ENCODE measurements at regions not wholly inside any gene's neighbourhood (a gene's known extent, or its start where the extent isn't known, plus 50 kb on each side); places are given as distances from the start of the nearest gene placed in this dataset.

DNA sequence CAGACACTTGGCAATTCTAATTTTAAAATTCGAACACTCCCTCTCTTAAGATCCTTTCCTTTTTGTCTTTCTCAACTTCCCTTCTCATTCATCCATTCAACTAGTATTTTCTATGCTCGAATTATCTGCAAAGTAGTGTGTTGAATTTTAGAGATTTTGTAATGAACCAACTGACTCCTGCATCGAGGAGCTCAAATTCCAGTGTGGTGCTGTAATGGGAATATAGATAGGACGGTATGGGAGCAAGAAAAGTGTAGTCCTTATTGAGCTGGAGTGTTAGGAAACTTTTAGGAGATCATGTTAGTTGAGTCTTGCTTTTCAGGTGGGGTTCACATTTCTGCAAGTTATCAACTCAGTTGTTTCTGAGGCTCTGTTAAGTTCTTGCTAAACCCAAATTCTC is 897.5 kb downstream of the TTLL7 start:
- Histone ChIP-seq H3K4me3 (ENCODE audit: low read length) (no peak overlapping the region), H3K4me1 (ENCODE audit: control insufficient read depth, insufficient read depth, low read length) (no peaks in the 10 kb centered on the region), H3K27me3 (ENCODE audit: control insufficient read depth, insufficient read depth, low read length) (no peaks in the 10 kb centered on the region), H3K27ac (ENCODE audit: low read length) (no peak overlapping the region), H3K9me3 (ENCODE audit: control insufficient read depth, low read depth, low read length) (no peaks in the 10 kb centered on the region), H3K36me3 (ENCODE audit: control insufficient read depth, insufficient read depth, low read length) (no peaks in the 10 kb centered on the region)
- 100% methylated on average over 1 of the region's 4 CpGs for WGBS (ENCODE audit: insufficient coverage, low lambda C conversion rate)
- DNase-seq = no peak

- no peaks in the 10 kb centered on the region for H3K4me1 ChIP-seq (ENCODE audit: control insufficient read depth, insufficient read depth, low read length)
- H3K9me3 ChIP-seq (ENCODE audit: control insufficient read depth, low read depth, low read length) = no peaks in the 10 kb centered on the region
- no peaks in the 10 kb centered on the region for H3K36me3 ChIP-seq (ENCODE audit: control insufficient read depth, insufficient read depth, low read length)
- H3K4me3 ChIP-seq (ENCODE audit: low read length) = no peak overlapping the region
- H3K27me3 ChIP-seq (ENCODE audit: control insufficient read depth, insufficient read depth, low read length) = no peaks in the 10 kb centered on the region
- no CpG with 5 or more reads among the region's 2 CpGs for WGBS (ENCODE audit: insufficient coverage, low lambda C conversion rate)
- DNase-seq = no peak
- H3K27ac ChIP-seq (ENCODE audit: low read length) = no peak overlapping the region
Measured at GRCh38 chr1:83100133-83100532, 898.8 kb downstream of the TTLL7 start.

DNA sequence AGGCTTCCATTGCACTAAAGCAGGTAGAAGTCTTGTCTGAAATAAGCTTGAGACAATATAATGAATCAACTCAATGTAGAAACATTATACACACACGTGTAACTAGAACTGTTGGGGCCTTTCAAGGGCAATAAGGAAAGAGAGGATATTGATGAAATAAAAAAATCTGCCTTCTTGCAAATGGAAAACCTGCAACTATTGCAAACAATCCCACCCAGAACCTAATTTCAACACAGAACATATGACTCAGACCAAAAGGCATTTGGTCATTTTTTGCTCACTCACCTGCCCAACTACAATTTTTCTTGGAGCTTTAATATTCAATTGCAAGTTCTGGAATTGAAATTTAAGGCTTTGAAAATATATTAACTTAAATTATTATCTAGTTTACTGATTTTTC is 900.1 kb downstream of the TTLL7 start:
- H3K4me1 ChIP-seq (ENCODE audit: control insufficient read depth, insufficient read depth, low read length) = no peaks in the 10 kb centered on the region
- no peaks in the 10 kb centered on the region for H3K9me3 ChIP-seq (ENCODE audit: control insufficient read depth, low read depth, low read length)

GRCh38 chr1:83098131-83098530 is 900.8 kb downstream of the TTLL7 start:
- WGBS (ENCODE audit: insufficient coverage, low lambda C conversion rate) = no CpG with 5 or more reads among the region's 3 CpGs
- H3K4me1 ChIP-seq (ENCODE audit: control insufficient read depth, insufficient read depth, low read length) = no peaks in the 10 kb centered on the region
- no peaks in the 10 kb centered on the region for H3K36me3 ChIP-seq (ENCODE audit: control insufficient read depth, insufficient read depth, low read length)
- H3K27me3 ChIP-seq (ENCODE audit: control insufficient read depth, insufficient read depth, low read length) = no peaks in the 10 kb centered on the region
- no peak overlapping the region for H3K4me3 ChIP-seq (ENCODE audit: low read length)
- H3K27ac ChIP-seq (ENCODE audit: low read length) = no peak overlapping the region
- DNase-seq = no peak
- no peaks in the 10 kb centered on the region for H3K9me3 ChIP-seq (ENCODE audit: control insufficient read depth, low read depth, low read length)

More for the DNA sequence above, 900.1 kb downstream of the TTLL7 start:
- WGBS (ENCODE audit: insufficient coverage, low lambda C conversion rate) = no CpG with 5 or more reads among the region's 1 CpG
- Histone ChIP-seq H3K4me3 (ENCODE audit: low read length) (no peak overlapping the region), H3K36me3 (ENCODE audit: control insufficient read depth, insufficient read depth, low read length) (no peaks in the 10 kb centered on the region), H3K27me3 (ENCODE audit: control insufficient read depth, insufficient read depth, low read length) (no peaks in the 10 kb centered on the region), H3K27ac (ENCODE audit: low read length) (no peak overlapping the region)
- no peak for DNase-seq

GRCh38 chr1:83097715-83098114 is 901.2 kb downstream of the TTLL7 start:
- no peaks in the 10 kb centered on the region for H3K9me3 ChIP-seq (ENCODE audit: control insufficient read depth, low read depth, low read length)
- no peak for DNase-seq
- H3K36me3 ChIP-seq (ENCODE audit: control insufficient read depth, insufficient read depth, low read length) = no peaks in the 10 kb centered on the region
- no peaks in the 10 kb centered on the region for H3K4me1 ChIP-seq (ENCODE audit: control insufficient read depth, insufficient read depth, low read length)
- H3K4me3 ChIP-seq (ENCODE audit: low read length) = no peak overlapping the region
- H3K27ac ChIP-seq (ENCODE audit: low read length) = no peak overlapping the region
- H3K27me3 ChIP-seq (ENCODE audit: control insufficient read depth, insufficient read depth, low read length) = no peaks in the 10 kb centered on the region

- no CpG with 5 or more reads among the region's 5 CpGs for WGBS (ENCODE audit: insufficient coverage, low lambda C conversion rate)
- no peak for DNase-seq
- Histone ChIP-seq H3K27me3 (ENCODE audit: control insufficient read depth, insufficient read depth, low read length) (no peaks in the 10 kb centered on the region), H3K9me3 (ENCODE audit: control insufficient read depth, low read depth, low read length) (no peaks in the 10 kb centered on the region), H3K4me3 (ENCODE audit: low read length) (no peak overlapping the region), H3K36me3 (ENCODE audit: control insufficient read depth, insufficient read depth, low read length) (no peaks in the 10 kb centered on the region), H3K4me1 (ENCODE audit: control insufficient read depth, insufficient read depth, low read length) (no peaks in the 10 kb centered on the region), H3K27ac (ENCODE audit: low read length) (no peak overlapping the region)
Measured at GRCh38 chr1:83095570-83095969, 903.4 kb downstream of the TTLL7 start.

DNA sequence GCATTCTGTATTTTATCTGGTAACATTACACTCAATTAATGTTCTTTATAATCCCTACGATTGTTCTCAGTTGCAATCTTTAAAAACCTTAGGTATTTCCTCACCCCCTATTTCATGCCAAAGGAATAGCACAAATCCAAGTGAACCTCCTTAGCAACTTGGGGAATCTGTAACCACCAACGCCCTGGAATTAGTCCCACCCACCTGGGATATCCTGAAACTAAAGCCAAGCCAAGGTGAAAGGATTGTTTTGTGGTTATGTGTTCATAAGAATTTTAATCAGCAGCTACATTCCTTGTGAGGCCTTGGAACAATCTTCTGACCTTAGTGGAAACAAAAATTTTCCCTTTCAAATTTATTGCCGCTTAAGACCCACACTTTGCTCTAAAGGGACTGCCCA is 908.7 kb downstream of the TTLL7 start:
- no CpG with 5 or more reads among the region's 3 CpGs for WGBS (ENCODE audit: insufficient coverage, low lambda C conversion rate)
- Histone ChIP-seq H3K36me3 (ENCODE audit: control insufficient read depth, insufficient read depth, low read length) (no peaks in the 10 kb centered on the region), H3K4me1 (ENCODE audit: control insufficient read depth, insufficient read depth, low read length) (no peaks in the 10 kb centered on the region), H3K9me3 (ENCODE audit: control insufficient read depth, low read depth, low read length) (no peaks in the 10 kb centered on the region), H3K27me3 (ENCODE audit: control insufficient read depth, insufficient read depth, low read length) (no peaks in the 10 kb centered on the region), H3K27ac (ENCODE audit: low read length) (no peak overlapping the region), H3K4me3 (ENCODE audit: low read length) (no peak overlapping the region)
- DNase-seq = no peak

DNA sequence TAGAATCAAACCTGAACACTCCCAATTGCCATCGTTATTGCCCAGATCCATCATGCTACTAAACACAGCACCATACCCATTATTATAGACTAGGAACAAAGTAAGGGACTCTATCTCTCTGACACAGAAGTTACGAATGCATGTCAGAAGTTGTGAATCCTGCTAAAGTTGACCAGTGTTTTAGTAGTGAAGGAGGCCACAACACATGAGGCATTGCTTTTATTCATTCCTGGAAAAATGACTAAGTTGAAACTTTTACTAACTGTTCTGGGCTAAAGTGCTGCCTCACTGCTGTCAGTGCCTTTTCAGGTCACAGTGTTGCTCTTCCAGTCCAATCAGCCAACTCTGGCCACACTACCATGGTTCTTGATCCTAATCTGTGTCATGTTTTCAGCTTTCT is 911.1 kb downstream of the TTLL7 start:
- no peak for DNase-seq
- Histone ChIP-seq H3K9me3 (ENCODE audit: control insufficient read depth, low read depth, low read length) (no peaks in the 10 kb centered on the region), H3K4me3 (ENCODE audit: low read length) (no peak overlapping the region), H3K27ac (ENCODE audit: low read length) (no peak overlapping the region), H3K27me3 (ENCODE audit: control insufficient read depth, insufficient read depth, low read length) (no peaks in the 10 kb centered on the region), H3K4me1 (ENCODE audit: control insufficient read depth, insufficient read depth, low read length) (no peaks in the 10 kb centered on the region), H3K36me3 (ENCODE audit: control insufficient read depth, insufficient read depth, low read length) (no peaks in the 10 kb centered on the region)
- WGBS (ENCODE audit: insufficient coverage, low lambda C conversion rate) = no CpG with 5 or more reads among the region's 2 CpGs

DNA sequence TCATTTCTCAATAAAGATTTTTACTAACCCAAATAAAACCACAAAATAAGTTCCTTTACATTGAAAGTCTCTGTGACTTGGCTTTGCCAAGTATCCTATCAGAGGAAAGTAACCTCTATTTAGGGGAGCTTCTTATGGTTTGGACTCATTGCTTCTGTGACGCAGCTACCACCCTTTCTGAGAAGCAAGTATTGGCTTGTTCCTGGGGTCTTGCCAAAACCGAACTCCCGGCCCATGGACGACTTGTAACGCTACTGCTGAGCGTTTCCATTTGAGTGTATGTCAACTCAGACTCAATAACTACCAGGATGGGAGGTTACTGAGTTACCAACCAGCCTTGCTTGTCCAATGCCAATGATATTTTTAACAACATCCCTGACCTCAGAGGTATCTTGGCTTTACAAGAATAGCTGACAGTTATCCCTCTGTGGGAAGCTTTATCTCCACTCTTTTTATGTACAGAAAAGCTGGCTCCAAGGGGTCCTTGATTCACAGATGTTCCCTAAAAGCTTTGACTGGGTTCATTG is 911.9 kb downstream of the TTLL7 start:
- Histone ChIP-seq H3K9me3 (ENCODE audit: control insufficient read depth, low read depth, low read length) (no peaks in the 10 kb centered on the region), H3K27ac (ENCODE audit: low read length) (no peak overlapping the region), H3K4me3 (ENCODE audit: low read length) (no peak overlapping the region), H3K4me1 (ENCODE audit: control insufficient read depth, insufficient read depth, low read length) (no peaks in the 10 kb centered on the region), H3K27me3 (ENCODE audit: control insufficient read depth, insufficient read depth, low read length) (no peaks in the 10 kb centered on the region), H3K36me3 (ENCODE audit: control insufficient read depth, insufficient read depth, low read length) (no peaks in the 10 kb centered on the region)
- DNase-seq = no peak
- no CpG with 5 or more reads among the region's 6 CpGs for WGBS (ENCODE audit: insufficient coverage, low lambda C conversion rate)

GRCh38 chr1:83086346-83086745 is 912.6 kb downstream of the TTLL7 start:
- H3K9me3 ChIP-seq (ENCODE audit: control insufficient read depth, low read depth, low read length) = no peaks in the 10 kb centered on the region
- DNase-seq = no peak
- H3K27ac ChIP-seq (ENCODE audit: low read length) = no peak overlapping the region
- WGBS (ENCODE audit: insufficient coverage, low lambda C conversion rate) = 17% methylated on average over 1 of the region's 2 CpGs
- no peaks in the 10 kb centered on the region for H3K36me3 ChIP-seq (ENCODE audit: control insufficient read depth, insufficient read depth, low read length)
- no peaks in the 10 kb centered on the region for H3K4me1 ChIP-seq (ENCODE audit: control insufficient read depth, insufficient read depth, low read length)
- H3K27me3 ChIP-seq (ENCODE audit: control insufficient read depth, insufficient read depth, low read length) = no peaks in the 10 kb centered on the region
- no peak overlapping the region for H3K4me3 ChIP-seq (ENCODE audit: low read length)

DNA sequence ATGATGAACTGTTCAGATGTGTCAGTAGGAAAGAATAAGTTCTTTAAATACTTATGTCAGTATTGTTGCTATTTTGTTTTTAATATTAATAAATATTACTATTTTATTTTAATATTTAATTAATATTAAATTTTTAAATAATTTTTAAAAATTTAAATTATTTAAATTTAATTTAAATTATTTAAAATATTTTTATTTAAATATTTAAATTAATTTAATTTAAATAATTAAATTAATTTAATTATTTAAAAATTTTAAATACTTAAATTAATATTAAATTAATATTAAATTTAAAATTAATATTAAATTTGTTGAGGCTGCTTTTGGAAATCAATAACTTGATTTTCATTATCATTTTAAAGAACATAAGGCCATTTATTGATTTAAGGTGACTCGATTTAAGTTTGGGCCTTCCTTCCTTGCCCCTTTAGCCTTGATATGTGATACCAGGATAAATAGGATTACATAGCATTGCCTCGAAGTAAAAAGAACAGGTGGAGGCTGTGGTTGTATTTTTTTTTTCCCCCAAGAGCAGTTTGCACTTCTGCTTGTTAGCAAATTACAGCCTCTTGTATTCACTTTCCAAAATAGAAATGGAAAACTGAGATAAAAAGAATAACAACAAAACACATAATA is 915.2 kb downstream of the TTLL7 start:
- Histone ChIP-seq H3K9me3 (ENCODE audit: control insufficient read depth, low read depth, low read length) (peaks cover 2% of the 10 kb centered on the region), H3K27ac (ENCODE audit: low read length) (no peak overlapping the region), H3K36me3 (ENCODE audit: control insufficient read depth, insufficient read depth, low read length) (no peaks in the 10 kb centered on the region), H3K4me1 (ENCODE audit: control insufficient read depth, insufficient read depth, low read length) (no peaks in the 10 kb centered on the region), H3K4me3 (ENCODE audit: low read length) (no peak overlapping the region), H3K27me3 (ENCODE audit: control insufficient read depth, insufficient read depth, low read length) (no peaks in the 10 kb centered on the region)
- 89% methylated on average over 1 of the region's 2 CpGs for WGBS (ENCODE audit: insufficient coverage, low lambda C conversion rate)
- no peak for DNase-seq
